Ammon's horn (tissue), 1 donor: ENCODE measurements at regions not wholly inside any gene's neighbourhood (a gene's known extent, or its start where the extent isn't known, plus 50 kb on each side); places are given as distances from the start of the nearest gene placed in this dataset.
A peak's percentile ranks its signal among the peaks of the same experiment; 100 is the strongest.

Experiments used
- DNase-seq: peaks from one replicate; pipeline ENCODE4 v3.0.0-alpha.2; 2016; ENCODE audit warnings: low spot score

DNA sequence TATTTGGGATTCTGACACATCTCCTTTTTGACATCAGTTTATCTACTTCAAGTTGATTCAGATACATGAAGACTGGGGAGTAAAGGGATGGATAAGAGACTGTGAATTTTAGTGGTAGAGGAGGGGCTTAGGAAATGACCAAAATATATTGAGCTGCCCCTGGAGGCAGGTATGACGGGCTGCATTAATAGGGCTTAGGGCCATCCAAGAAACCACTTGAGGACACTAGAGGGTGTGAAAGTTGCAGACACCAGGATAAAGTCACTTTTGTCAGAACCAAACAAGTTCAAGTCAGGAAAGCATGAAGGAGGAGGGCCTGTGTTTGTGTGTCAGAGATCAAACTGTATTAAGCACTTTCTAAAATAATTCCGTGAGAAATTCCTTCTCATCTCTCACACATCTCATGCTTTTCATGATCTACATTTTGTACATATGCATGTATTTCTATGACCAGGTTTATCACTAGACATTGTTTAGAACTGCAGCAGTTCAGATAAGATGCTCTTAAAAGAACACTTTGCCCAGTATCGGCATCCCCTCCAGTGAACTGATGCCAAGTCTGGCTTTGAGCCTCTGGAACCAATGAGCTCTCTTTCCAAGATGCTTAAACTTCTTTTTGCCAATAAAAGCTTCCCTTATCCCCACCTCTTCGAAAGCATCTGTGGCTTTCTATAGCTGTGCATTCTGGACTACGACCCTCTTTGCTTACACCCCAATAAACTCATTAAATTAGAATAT lies 136.9 kb downstream of the SLC38A1 start:
- no peak for DNase-seq

DNA sequence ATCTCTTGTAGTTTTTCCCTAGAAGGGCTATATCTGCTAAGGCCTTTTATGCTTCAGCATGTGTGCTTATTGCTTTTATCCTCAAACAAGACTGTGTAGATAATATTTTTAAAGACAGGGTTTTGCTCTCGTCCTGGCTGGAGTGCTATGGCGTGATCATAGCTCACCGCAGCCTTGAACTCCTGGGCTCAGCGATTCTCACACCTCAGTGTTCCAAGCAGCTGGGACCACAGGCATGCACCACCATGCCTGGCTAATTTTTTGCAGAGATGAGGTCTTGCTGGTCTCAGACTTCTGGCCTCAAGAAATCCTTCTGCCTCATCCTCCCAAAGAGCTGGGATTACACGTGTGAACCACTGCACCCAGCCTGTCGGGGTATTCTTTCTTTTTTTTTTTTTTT lies 137.3 kb upstream of the SCAF11 start:
- DNase-seq = no peak

DNA sequence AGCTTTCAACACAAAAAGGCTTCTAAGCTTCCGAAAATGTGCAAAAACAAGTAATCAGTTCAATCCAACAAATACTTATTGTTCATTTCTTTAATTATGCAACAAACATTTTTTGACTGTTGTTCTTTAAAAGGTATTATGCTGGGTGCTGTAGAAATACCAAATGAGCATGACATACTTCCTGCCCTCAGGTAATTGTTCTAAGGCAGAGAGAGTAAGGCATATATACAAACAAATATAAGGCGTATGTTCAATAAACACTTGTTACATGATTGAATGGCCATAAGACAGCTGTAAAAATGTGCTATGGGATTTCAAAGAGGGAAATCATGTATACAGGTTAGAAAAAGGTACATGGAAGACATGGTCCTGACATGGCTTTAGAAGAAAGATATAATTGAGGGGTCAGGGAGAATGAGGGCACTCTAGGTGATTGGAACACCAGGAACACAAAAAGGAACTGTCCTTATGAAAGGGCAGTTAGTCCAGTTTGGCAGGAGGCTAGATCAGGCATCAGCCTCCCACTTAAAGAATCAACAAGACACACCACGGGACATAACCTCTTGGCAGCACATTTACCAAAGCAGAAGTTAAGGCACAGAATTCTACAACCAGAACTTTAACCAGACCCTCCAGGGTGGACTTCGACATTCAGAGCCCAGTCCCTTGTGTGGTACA lies 135.8 kb upstream of the SCAF11 start:
- peak; percentile 7 for DNase-seq

DNA sequence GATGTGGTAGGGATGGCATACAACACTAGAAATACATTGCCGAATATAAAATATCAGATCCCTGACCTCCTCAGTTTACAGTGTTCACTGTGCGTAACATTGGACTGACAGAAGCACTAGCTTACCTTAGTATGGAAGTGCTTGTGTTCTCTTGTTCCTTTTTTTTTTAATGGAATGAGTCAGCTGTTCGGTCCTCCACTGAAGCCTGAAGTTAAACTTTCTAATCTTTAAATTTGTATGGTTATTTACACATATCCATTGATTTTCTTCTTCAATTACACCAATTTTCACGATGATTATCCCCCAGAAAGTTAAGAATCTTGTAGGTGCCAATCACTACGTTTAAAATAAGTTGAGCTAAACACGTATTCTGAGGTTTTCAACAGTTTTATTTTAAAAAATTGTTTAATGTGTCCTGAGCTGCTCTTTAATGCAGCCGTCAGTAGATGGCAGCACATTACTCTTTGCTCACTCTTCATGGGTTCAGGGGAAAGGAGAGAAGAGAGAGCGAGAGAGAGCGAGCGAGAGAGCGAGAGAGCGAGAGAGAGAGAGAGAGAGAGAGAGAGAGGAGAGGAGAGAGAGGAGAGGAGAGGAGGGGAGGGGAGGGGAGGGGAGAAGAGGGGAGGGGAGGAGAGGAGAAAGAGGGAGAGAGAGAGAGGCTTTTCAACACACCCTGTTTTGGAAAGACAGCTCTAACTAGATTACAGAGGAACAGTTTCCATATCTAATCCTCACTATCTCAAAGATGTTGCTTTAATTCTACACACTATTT lies 134.7 kb upstream of the SCAF11 start:
- peak; percentile 87 for DNase-seq

DNA sequence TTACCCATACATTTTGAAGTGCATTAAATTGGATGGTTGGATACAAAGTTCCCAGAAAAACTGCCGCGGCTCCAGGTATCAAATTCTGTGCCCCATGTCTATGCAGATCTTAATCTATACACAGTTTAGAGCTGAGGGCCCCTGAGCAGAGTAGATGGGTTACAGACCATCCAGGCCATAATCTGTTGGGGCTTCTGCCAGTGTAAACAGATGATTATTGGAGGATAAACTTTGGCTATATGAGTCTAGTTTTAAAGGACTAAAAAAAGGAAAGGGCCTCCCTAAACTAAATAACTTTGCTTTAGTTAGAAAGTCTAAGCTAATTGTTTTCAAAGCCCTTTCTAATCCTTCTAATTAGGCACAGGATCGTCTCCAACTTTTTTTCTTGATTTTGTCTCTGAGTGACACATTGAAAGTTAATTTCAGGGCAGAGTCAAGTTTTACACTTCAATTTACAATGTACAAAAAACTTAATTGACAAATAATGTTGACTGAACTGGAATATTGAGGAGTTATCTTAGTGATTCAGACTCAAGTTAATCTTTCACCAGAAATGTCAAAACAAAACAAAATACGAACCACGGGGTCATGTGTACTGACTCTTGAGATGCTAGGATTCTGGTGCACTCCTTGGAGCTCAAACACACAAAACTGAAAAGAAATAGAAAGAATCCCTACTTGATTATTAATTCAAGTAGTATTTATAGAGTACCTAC lies 133.9 kb upstream of the SCAF11 start:
- no peak for DNase-seq

DNA sequence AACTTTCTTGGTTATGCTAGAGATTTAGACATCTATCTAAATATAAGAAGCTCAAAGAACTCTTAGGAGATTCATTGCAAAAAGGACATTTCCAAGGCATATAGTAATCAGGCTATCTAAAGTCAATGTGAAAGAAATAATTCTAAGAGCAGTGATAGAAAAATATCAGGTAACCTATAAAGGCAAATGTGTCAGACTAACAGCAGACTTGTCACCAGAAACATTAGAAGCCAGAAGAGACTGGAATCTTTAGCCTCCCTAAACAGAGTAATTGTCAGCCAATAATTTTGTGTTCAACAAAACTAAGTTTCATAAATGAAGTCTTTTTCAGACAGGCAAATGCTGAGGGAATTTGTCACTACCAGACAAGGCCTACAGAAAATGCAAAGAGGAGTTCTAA lies 122.0 kb upstream of the SCAF11 start:
- DNase-seq = no peak

DNA sequence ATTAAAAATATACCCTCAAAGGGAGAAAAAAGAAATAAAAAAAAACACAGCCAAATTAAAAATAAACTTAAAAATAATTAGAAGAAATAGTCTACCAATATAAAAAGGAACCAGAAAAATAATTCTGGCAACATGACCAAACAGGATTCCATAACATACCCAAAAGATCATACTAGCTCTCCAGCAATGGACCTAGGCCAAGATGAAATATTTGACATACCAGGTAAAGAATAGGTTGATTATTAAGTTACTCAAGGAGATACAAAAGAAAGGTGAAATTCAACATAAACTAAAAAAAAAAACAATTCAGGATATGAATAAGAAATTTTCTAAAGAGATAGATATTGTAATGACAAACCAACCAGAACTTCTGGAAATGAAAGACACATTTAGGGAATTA lies 121.3 kb upstream of the SCAF11 start:
- no peak for DNase-seq

DNA sequence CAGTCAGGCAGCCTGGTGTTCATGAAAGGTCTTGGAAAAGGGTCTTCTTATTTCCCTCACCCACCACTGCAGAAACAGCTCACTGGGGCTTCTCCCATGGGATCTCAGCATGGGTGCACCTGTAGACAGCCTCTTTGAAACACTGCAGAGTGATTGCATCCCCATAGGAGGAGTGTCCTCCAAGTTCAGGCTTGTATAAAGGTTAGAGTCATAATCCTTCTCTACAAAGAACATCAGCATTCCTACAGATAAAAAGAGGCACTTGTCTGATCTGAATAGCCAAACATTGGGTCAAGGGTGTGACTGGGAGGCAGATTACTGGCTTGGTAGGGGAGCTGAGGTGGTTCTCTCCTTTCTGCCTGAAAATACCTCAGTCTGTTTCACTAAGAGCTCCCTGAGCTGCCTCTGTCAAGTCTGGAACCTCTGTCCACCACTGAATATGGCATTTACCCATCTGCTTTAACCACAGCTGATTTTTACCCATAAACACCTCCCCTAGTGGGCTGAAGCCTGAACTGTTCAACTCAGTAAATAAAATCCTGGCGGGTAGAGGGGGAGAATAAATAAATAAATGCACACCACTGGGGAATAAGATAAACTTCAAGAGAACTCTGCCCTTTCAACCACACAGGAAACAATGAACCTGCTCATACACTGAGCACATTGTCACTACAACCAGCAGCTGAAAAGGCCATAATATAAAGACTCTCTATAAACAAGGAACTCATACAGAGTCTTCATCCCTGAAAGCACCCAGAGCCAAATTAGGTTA lies 120.7 kb upstream of the SCAF11 start:
- no peak for DNase-seq

DNA sequence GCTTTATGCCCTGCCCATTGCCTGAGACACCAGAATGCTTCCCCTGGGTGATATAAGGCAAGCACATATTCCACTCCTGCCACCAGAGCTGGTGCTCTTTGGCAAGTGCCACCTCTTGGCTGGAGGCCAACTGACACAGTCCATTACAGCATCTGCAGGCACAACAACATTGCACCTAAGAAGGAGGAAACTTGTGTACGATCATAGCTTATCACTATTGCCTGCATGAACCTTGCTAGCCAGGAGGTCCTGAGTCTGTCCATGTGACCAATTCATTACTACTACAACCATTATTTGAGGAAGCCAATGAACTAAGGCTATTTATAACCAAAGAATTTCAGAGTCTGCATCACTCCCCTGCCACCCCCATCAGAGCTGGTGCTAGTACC lies 119.8 kb upstream of the SCAF11 start:
- peak; percentile 6 for DNase-seq

DNA sequence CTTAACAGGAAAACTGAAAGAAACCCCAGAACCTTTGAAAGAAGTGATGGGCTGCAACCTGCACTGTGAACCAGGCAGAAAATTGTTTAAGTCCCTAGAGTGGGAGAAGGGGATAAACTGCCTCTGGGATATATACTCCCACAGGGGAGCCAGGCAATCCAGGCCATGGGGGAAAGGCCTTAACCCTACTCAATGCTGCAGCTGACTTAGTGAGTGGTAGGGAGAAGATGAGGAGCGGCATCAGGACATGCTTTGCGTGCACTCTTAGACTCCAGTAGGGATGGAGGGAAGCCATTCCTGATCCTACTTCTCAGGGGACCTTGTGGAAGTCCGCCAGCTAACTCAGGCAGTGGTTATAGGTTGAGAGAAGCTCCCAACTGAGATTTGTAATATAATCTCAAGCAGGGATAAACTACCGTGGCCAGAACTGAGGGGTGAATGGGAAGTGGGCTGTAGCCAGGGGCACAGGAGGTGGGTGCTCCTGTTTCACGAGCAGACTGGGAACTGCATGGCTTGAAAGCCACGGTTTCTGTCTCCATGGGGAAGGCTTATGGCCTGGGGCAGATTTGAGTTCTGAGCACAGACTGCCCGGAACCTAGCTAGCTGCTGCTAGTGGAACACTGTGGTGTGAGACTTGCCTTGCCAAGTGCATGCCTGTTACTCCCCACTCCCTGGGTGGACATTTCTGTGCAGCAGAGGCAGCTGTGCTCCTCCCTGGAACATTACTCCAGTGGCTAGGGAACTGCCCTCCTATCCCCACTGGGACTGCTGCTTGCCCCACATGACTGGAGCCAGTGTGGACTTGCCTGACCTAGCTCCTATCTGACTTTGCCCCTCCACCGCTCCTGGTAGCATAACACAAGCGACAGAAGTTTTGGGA lies 119.2 kb upstream of the SCAF11 start:
- DNase-seq = no peak

DNA sequence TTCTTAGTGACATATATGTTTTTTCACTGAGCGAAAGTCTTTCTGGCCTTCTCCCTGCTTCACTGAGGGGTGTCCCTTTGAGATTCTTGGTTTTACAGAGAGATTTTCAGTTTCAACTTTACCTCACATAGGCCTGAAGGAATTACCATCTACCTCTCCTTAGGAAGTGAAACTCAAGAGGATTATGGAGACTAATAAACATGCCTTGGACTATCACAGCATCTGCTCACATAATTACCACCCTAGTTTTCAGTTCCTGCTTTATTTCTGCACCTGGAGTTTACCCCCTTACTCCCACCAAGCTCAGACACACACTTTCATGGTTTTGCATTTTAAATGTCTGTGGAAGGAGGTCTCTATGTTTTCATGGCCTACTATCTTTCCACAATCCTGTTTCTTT lies 118.3 kb upstream of the SCAF11 start:
- DNase-seq = no peak

DNA sequence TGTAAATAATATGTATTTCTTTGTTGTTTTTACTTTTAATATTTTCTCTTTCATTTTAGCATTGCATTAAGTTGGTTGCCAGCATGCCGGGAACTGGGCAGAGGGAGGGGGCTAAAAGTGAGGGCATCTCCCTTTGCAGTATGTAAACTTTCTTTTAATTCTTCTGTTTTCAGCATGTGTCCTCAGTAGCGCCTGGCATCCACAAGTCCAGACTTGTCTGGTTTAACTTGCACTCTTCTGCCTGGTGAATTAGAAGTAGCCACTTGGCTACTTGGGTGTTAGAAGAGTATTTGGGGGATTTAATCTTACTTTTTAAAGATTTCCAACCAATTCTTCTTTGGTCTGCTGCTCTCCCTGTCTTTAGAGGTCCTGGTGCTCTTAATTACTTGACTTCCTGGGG lies 117.2 kb upstream of the SCAF11 start:
- DNase-seq = no peak

DNA sequence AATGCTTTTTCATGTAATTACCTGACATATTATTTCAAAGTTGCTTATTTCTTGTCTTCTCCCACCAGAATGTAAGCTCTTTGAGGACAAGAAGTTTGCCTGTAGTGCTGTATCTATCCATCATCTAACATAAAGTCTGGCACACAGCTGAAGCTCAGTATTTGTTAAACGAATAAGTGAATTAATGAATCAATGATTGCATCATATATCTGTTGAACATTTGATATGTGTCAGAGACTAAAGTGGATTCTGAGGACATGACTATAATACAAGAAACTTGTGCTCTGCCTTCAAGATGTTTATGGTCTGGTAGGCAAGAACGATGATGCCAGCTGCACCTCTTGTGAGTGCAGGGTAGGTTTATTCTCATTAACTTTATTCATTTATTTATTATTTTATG lies 115.4 kb upstream of the SCAF11 start:
- DNase-seq = no peak

DNA sequence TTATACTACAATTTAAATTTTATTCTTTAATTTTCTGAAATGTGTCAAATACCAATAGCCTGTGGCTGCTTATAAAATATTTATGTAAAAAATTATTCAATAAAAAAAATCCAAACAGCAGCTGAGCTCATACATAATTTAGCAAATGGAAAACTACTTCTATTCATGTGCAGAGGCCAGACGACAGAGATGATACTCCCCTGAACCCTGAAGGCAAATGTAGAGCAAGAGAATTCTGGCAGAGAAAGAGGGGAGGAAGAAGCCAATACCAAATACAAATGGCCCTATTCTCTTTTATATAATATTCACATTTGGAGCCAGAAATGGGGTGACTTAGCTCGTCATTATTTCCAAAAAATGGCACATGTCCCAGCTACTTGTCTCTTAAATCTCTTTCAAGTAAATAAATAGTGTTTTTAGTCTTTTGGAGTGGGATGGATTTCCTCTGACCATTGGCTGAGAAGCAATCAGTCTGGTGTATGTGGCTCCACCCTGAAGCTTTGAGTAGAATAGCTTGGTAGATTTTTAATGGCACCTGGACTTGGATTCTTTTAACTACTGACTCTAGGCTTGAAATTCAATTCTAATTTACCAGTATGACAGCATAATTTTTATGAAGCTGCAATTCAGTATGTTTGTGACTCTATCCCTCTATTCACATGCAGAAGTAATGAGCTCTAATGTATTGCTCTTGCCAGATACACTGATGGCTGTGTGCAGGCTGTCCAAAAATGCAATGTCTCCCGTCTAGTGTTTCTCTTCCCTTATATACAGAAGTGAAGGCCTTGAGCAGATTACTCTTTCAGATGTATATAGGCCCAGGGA lies 113.4 kb upstream of the SCAF11 start:
- DNase-seq = peak; percentile 35

DNA sequence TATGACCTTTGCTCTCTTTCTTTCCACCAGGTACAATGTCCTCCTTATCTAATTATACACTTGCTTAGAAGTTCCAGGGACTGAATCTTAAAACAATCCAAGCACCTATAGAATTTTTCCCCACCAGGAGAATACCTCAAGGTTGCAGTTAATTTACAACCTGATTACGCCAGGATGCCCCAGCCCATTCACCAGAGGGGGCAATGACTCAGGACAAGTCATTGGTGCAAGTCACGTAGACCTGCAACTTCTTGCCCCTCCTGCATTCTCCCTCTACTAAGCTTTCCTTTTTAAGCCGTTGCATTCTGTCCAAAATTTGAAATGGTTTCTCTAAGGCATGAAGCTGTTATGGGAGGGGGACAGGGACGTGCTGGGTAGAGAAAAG lies 111.1 kb upstream of the SCAF11 start:
- DNase-seq = no peak

DNA sequence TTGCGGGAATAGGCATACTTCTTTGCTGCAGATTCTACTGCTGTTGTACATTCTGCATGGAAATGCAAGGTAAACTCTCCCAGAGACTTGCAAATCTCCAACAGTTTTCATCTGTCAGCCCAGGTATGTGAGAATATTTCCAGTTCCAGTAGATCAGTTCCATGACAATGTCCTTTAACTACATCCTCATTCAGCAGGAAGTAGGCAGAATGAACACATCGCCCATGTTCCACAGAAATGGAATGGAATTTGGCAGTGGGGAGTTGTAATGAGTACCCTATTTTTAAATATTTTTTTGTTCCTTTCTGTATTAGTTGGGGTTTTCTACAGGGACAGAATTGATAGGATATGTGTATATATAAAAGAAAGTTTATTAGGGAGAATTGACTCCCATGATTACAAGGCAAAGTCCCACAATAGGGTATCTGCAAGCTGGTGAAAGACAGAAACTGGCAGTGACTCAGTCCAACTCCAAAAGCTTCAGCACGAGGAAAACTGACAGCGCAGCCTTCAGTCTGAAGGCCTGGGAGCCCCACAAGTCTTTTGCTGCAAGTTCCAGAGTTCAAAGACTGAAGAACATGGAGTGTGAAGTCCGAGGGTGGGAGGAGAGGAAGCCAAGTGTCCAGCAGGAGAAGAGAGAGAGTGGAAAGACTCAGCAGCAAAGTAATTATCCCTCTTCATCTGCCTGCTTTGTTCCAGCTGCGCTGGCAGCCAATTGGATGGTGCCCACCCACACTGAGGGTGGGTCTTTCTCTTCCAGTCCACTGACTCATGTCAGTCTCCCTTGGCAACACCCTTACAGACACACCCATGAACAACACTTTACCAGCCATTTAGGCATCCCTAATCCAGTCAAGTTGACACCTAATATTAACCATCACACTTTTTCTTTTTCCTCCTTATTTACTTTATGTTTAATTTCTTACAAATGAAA lies 110.4 kb upstream of the SCAF11 start:
- no peak for DNase-seq

DNA sequence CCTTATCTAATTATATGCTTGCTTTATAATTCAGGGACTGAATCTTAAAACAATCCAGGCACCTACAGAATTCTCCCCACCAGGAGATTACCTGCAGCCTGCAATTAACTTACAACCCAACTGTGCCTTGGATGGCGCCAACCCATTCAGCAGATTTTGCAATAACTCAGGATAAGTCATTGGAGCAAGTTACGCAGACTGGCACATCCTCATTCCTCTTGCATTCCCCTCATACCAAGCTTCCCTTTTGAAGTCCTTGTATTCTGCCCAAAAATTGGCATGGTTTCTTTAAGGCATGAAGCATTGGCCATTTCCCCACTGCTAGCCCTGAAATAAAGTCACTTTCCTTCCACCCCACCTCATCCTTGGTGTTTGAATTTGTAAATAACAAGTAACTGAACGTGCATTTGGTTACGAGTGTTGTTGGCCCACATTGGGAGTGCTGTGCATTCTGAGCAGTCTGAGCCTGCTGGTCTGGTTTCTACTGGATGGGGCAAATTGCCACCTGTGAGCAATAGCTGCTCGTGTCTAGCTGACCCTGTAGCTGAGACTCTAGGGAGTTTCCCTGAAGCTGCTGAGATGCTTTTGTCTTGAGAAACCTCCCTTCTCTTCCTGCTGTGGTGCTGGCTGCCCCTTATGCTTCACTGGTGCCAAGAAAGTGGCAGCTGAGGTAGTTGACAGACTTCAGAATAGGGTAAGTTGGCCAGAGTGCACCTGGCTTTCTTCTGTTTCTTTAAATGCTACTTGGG lies 99.2 kb upstream of the SCAF11 start:
- no peak for DNase-seq

DNA sequence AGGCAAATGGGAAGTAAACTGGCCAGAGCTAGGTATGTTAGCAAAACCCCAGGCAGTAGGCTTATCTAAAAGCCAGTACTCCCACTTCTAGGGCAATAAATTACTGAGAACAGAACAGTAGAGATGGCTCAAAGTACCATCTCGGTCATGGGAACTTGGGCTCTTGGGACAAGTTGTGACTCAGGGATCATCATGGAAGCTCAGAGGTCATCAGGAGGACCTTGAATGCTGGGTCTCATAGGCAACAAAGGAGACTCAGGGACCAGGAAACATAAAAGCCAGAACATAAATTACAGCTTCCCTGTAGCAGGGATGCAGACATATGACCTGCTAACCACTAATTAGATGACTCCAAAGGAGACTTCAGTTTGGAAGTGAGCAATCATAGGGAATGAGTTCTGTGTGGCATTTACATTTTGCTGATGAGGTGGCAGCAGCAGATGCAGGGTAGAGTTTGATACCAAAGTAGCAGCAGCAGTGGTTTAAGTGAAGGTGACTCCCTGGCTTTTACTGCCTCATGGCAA lies 97.6 kb upstream of the SCAF11 start:
- no peak for DNase-seq
